Cardiac fibroblast (primary cell): ENCODE measurements at regions not wholly inside any gene's neighbourhood (a gene's known extent, or its start where the extent isn't known, plus 50 kb on each side); places are given as distances from the start of the nearest gene placed in this dataset.

ENCODE experiments used
- DNase-seq, 2 donors: peaks; one replicate each; pipeline versions ENCODE4 v3.0.0 to v3.0.0-alpha.2; 2010; ENCODE audit warnings: low read depth in 2 of 2
- H3K4me3 ChIP-seq, 2 donors: replicated peaks in 1 of 2; 1 replicate in 1 of 2; 2 replicates in 1 of 2; pipeline ENCODE4 v1.5.1; 2011; ENCODE audit warnings: low read depth in 2 of 2, low read length in 2 of 2, mild to moderate bottlenecking in 2 of 2, moderate library complexity in 1 of 2
- TF ChIP-seq, protein P1 (sequence below): IDR thresholded peaks from one replicate; pipeline ENCODE4 v1.5.1; 2011; ENCODE audit warnings: low read depth, mild to moderate bottlenecking, low read length, inconsistent platforms

DNA sequence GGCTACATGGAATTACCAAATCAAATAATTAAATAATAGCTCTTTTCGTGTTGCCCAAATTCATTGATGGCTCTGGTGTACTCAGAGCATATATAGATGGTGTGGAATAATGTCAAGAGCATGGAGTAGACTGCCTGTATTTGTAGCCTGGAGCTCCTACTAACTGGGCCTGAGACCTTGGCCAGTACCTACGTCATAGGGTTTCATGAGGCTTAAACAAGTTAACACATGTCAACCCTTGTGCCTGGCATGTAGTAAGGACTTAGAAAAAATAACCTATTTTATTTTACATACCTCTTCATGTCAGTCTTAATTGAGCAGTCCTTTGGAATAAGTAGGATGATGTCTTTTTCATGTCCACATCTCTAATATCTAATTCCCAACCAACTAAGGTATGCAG is 223.7 kb upstream of the DPH6 start:
- no peak overlapping the region for H3K4me3 ChIP-seq
- TF ChIP-seq, protein P1, sequence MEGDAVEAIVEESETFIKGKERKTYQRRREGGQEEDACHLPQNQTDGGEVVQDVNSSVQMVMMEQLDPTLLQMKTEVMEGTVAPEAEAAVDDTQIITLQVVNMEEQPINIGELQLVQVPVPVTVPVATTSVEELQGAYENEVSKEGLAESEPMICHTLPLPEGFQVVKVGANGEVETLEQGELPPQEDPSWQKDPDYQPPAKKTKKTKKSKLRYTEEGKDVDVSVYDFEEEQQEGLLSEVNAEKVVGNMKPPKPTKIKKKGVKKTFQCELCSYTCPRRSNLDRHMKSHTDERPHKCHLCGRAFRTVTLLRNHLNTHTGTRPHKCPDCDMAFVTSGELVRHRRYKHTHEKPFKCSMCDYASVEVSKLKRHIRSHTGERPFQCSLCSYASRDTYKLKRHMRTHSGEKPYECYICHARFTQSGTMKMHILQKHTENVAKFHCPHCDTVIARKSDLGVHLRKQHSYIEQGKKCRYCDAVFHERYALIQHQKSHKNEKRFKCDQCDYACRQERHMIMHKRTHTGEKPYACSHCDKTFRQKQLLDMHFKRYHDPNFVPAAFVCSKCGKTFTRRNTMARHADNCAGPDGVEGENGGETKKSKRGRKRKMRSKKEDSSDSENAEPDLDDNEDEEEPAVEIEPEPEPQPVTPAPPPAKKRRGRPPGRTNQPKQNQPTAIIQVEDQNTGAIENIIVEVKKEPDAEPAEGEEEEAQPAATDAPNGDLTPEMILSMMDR, result no peak
- DNase-seq, result no peak

- DNase-seq, result no peak
- TF ChIP-seq, protein P1, result no peak
- no peak overlapping the region for H3K4me3 ChIP-seq
Measured at GRCh38 chr15:35771746-35772442, 225.9 kb upstream of the DPH6 start.

DNA sequence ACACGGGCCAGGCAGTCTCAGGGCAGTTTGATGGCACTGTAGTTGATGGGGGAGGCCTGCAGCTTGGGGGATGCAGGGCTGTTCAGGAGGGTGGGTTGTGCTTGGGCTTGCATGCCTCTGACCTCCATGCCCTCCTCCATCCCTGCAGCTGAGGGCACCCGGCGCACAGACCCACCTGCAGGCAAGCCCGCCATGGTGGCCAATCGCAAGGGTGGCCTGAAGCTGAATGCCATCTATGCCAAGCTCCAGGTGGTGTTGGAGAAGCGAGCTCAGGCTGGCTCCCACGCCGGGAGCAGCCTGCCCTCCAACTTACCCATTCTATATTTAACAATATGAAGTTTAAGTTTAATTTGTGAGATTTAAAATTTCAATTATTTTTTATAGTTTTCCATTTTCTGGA is 228.7 kb upstream of the DPH6 start:
- no peak overlapping the region for H3K4me3 ChIP-seq
- TF ChIP-seq, protein P1, result no peak
- no peak for DNase-seq

DNA sequence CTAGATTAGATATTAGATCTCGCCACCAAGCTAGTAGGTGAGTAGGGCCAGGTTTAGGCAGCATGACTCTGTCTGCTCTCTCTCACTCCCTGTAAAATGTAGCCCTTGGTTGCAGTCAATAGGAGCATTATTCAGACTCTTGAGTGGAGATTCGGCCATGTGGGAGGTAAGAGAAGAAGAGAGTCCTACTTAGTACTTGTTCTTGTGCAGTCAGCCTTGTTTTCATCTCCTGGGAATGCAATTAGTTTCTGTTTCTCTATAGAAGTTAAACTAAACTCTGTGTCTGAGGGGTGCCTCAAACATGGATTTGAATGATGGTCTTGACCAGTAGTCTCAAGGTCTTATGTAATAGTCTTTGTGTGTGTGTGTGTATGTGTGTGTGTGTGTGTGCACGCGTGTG is 229.5 kb upstream of the DPH6 start:
- no peak for DNase-seq
- no peak overlapping the region for H3K4me3 ChIP-seq
- TF ChIP-seq, protein P1, result no peak

DNA sequence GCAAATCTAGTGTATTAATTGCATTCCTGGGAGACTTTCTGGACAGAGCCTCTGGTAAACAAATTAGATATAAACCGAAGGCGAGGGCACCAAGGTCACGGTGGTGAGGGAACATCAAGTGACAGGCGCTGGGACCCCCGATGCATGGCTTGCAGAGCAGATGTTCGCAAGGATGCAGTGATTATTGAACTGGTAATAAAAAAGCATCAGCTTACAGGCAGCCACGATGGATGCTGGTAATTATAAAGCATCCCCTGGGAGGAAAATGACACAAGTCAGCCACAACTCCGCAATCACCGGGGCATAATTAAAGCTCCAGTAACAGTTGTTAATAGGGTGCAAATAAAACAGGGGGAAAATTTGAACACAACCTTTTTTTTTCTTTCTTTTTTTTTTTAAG is 231.1 kb upstream of the DPH6 start:
- no peak overlapping the region for H3K4me3 ChIP-seq
- no peak for DNase-seq
- TF ChIP-seq, protein P1, result no peak

GRCh38 chr15:35783203-35783602 is 237.2 kb upstream of the DPH6 start:
- no peak for DNase-seq
- H3K4me3 ChIP-seq, result no peak overlapping the region
- TF ChIP-seq, protein P1, result no peak

DNA sequence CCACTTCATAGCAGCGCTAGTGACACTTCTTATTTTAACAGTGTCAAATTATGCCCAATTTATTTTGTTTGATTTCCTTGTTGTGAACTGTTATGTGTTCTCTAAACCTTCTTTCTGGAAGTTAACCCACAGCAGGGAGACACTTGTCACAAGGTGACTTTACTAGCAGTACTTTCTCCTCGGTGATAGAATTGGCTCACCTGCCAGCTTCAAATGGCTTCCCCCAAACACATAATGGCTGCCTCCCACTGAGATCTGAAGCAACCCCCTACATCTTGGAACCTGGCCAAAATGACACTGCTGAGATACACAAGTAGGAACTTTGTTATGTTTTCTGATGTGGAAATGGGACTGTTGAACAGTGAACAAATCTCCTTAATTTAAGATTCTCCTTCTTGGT is 238.8 kb upstream of the DPH6 start:
- H3K4me3 ChIP-seq, result no peak overlapping the region
- TF ChIP-seq, protein P1, result no peak
- peak in 1 of 2 donors; percentile 6 for DNase-seq
